Testis (tissue), 2 donors: ENCODE measurements at regions not wholly inside any gene's neighbourhood (a gene's known extent, or its start where the extent isn't known, plus 50 kb on each side); places are given as distances from the start of the nearest gene placed in this dataset.

Source experiments
- DNase-seq: peaks from one replicate; pipeline ENCODE4 v3.0.0-alpha.2; 2019
- H3K27ac ChIP-seq, 2 donors: fragments of 200-600 bp; sonication (generic); one replicate each; pipeline ENCODE4 v1.5.1; 2019
- H3K27me3 ChIP-seq: fragments of 200-600 bp; sonication (generic); one replicate; pipeline ENCODE4 v1.5.1; 2019
- H3K36me3 ChIP-seq: fragments of 200-600 bp; sonication (generic); one replicate; pipeline ENCODE4 v1.5.1; 2017; ENCODE audit warnings: low read depth; ENCODE audit errors: missing control alignments
- H3K4me1 ChIP-seq: fragments of 200-600 bp; sonication (generic); one replicate; pipeline ENCODE4 v1.5.1; 2019
- H3K4me3 ChIP-seq, 2 donors: fragments of 200-600 bp; sonication (generic); one replicate each; pipeline ENCODE4 v1.5.1; 2017 to 2019
- H3K9me3 ChIP-seq: fragments of 200-600 bp; sonication (generic); one replicate; pipeline ENCODE4 v1.5.1; 2017
- CTCF ChIP-seq, 3 experiments: fragments of 450-650 bp in 2 of 3; fragments of 200-600 bp in 1 of 3; sonication (generic) in 1 of 3; IDR thresholded peaks; one replicate each; pipeline ENCODE4 v1.5.1; 2016 to 2019; ENCODE audit warnings: antibody characterized with exemption in 3 of 3, mild to moderate bottlenecking in 2 of 3, moderate library complexity in 1 of 3
- POLR2A ChIP-seq: fragments of 450-650 bp; IDR thresholded peaks from one replicate; pipeline ENCODE4 v1.6.1; 2017; ENCODE audit warnings: antibody characterized with exemption, mild to moderate bottlenecking, moderate library complexity
- whole genome bisulfite sequencing, 2 donors: methylation state at CpG; one replicate each; pipeline ENCODE4 v1.1.5; 2018; 5-methylcytosine and 5-hydroxymethylcytosine counted together
- intact Hi-C: fragments of 100-400 bp; cut with DNase I; formaldehyde crosslinking; loops from one replicate; pipeline ENCODE4 v1.15.1; 2023; ENCODE audit warnings: low total_unique reads

- TF ChIP-seq CTCF (IDR thresholded peaks at IDR 0.05) (no peak), POLR2A (no peak)
- Histone ChIP-seq H3K36me3 (no peaks in the 10 kb centered on the region), H3K4me1 (no peaks in the 10 kb centered on the region), H3K27me3 (no peaks in the 10 kb centered on the region), H3K9me3 (no peaks in the 10 kb centered on the region), H3K4me3 (no peak overlapping the region), H3K27ac (no peak overlapping the region)
- no peak for DNase-seq
- intact Hi-C loops: no loop called here
- WGBS, 2 donors: 69 to 73% methylated on average over 1 of the region's 1 CpG
These were observed 69.0 kb downstream of the DKK1 start for GRCh38 chr10:52383088-52383487.

GRCh38 chr10:52387744-52388143 lies 73.7 kb downstream of the DKK1 start:
- Histone ChIP-seq H3K4me3 (no peak overlapping the region), H3K27ac (no peak overlapping the region), H3K36me3 (no peaks in the 10 kb centered on the region), H3K9me3 (no peaks in the 10 kb centered on the region), H3K27me3 (no peaks in the 10 kb centered on the region), H3K4me1 (no peaks in the 10 kb centered on the region)
- no peak for DNase-seq
- intact Hi-C loops: no loop called here
- 46 to 71% methylated on average over 2 of the region's 2 CpGs for WGBS, 2 donors
- TF ChIP-seq POLR2A: no peak
- TF ChIP-seq CTCF (IDR thresholded peaks at IDR 0.05): no peak

- H3K36me3 ChIP-seq: no peaks in the 10 kb centered on the region
These were observed 76.3 kb downstream of the DKK1 start for GRCh38 chr10:52390388-52390787.

GRCh38 chr10:52391927-52392602 lies 78.0 kb downstream of the DKK1 start:
- Histone ChIP-seq H3K4me1 (no peaks in the 10 kb centered on the region), H3K27ac (no peak overlapping the region), H3K36me3 (no peaks in the 10 kb centered on the region), H3K9me3 (no peaks in the 10 kb centered on the region), H3K27me3 (no peaks in the 10 kb centered on the region), H3K4me3 (no peak overlapping the region)
- TF ChIP-seq POLR2A (no peak), CTCF (IDR thresholded peaks at IDR 0.05) (no peak)
- intact Hi-C loops: no loop called here
- WGBS, 2 donors: 48 to 68% methylated on average over 7 of the region's 7 CpGs
- no peak for DNase-seq

More at GRCh38 chr10:52390388-52390787, 76.3 kb downstream of the DKK1 start:
- DNase-seq: no peak
- intact Hi-C loops: no loop called here
- H3K4me3 ChIP-seq: no peak overlapping the region
- H3K9me3 ChIP-seq: no peaks in the 10 kb centered on the region
- no peaks in the 10 kb centered on the region for H3K27me3 ChIP-seq
- no peaks in the 10 kb centered on the region for H3K4me1 ChIP-seq
- WGBS, 2 donors: 64 to 66% methylated on average over 2 of the region's 2 CpGs
- TF ChIP-seq POLR2A (no peak), CTCF (IDR thresholded peaks at IDR 0.05) (no peak)
- no peak overlapping the region for H3K27ac ChIP-seq

- H3K4me3 ChIP-seq: no peak overlapping the region
- H3K36me3 ChIP-seq: no peaks in the 10 kb centered on the region
- WGBS, 2 donors: 83 to 88% methylated on average over 1 of the region's 1 CpG
- intact Hi-C loops: no loop called here
- no peaks in the 10 kb centered on the region for H3K4me1 ChIP-seq
- TF ChIP-seq CTCF (IDR thresholded peaks at IDR 0.05): no peak
- no peak for TF ChIP-seq POLR2A
- H3K27me3 ChIP-seq: no peaks in the 10 kb centered on the region
- no peak overlapping the region for H3K27ac ChIP-seq
- no peaks in the 10 kb centered on the region for H3K9me3 ChIP-seq
- DNase-seq: no peak
These were observed 80.2 kb downstream of the DKK1 start for GRCh38 chr10:52394246-52394645.
